ENCODE measurements at regions not wholly inside any gene's neighbourhood (a gene's known extent, or its start where the extent isn't known, plus 50 kb on each side); places are given as distances from the start of the nearest gene placed in this dataset.

DNA sequence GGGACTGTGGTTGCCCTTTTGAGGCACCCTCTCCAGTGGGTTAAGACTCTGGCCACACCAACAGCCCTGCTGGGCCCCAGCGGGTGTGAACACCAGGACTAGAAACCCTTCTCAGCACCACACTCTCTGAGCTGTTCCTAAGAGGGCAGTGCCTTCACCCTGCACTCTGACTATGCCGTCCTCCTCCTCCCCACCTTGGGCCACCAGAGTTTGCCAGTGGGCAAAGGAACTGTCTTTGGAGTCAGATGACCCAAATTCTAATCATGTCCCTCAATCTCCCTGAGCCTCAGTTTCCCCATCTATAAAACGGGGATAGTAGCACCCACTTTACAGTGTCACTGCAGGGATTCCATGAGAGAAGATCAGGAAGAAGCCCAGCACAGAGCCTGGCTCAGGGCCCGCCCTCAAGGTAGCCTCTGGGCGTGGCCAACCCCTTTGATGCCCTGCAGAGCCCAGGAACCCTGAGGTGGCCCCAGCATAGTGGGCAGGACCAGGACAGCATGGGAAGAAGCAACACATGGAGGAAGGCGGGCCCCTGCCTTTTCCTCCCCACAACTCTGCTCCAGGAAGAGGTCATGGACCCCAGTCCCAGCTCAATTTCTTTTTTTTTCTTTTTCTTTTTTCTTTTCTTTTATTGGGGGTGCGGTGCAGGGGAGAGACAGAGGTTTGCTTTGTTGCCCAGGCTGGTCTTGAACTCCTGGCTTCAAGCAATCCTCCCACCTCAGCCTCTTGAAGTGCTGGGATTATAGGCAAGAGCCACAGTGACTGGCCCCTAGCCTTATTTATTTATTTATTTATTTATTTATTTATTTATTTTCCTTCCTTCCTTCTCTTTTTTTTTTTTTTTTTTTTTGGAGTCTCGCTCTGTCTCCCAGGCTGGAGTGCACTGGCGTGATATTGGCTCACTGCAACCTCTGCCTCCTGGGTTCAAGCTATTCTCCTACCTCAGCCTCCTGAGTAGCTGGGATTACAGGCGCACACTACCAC, 115.7 kb upstream of the LINGO1 start:
- no peak for DNase-seq
- no peaks in the 10 kb centered on the region for H3K4me1 ChIP-seq (ENCODE audit: control insufficient read depth, insufficient read depth, low read length, poor library complexity, severe bottlenecking)
- H3K36me3 ChIP-seq (ENCODE audit: control insufficient read depth, insufficient read depth, low read length), result no peaks in the 10 kb centered on the region
- no peaks in the 10 kb centered on the region for H3K9me3 ChIP-seq (ENCODE audit: control insufficient read depth, low read length)
- no peaks in the 10 kb centered on the region for H3K27me3 ChIP-seq (replicated peaks; ENCODE audit: control insufficient read depth, insufficient read depth, low read length, poor library complexity, severe bottlenecking)
- H3K4me3 ChIP-seq (ENCODE audit: insufficient read depth, low read depth, low read length, poor library complexity, severe bottlenecking), result no peak overlapping the region
- no peak overlapping the region for H3K27ac ChIP-seq (ENCODE audit: insufficient read depth, low read length, poor library complexity, severe bottlenecking)

GRCh38 chr15:77747175-77748077, 114.7 kb upstream of the LINGO1 start:
- no peaks in the 10 kb centered on the region for H3K9me3 ChIP-seq (ENCODE audit: control insufficient read depth, low read length)
- DNase-seq, result no peak
- H3K4me3 ChIP-seq (ENCODE audit: insufficient read depth, low read depth, low read length, poor library complexity, severe bottlenecking), result no peak overlapping the region
- H3K4me1 ChIP-seq (ENCODE audit: control insufficient read depth, insufficient read depth, low read length, poor library complexity, severe bottlenecking), result no peaks in the 10 kb centered on the region
- H3K27me3 ChIP-seq (replicated peaks; ENCODE audit: control insufficient read depth, insufficient read depth, low read length, poor library complexity, severe bottlenecking), result no peaks in the 10 kb centered on the region
- no peaks in the 10 kb centered on the region for H3K36me3 ChIP-seq (ENCODE audit: control insufficient read depth, insufficient read depth, low read length)
- H3K27ac ChIP-seq (ENCODE audit: insufficient read depth, low read length, poor library complexity, severe bottlenecking), result no peak overlapping the region

GRCh38 chr15:77746254-77747174, 113.8 kb upstream of the LINGO1 start:
- no peak for DNase-seq
- Histone ChIP-seq H3K9me3 (ENCODE audit: control insufficient read depth, low read length) (no peaks in the 10 kb centered on the region), H3K4me3 (ENCODE audit: insufficient read depth, low read depth, low read length, poor library complexity, severe bottlenecking) (no peak overlapping the region), H3K4me1 (ENCODE audit: control insufficient read depth, insufficient read depth, low read length, poor library complexity, severe bottlenecking) (no peaks in the 10 kb centered on the region), H3K27ac (ENCODE audit: insufficient read depth, low read length, poor library complexity, severe bottlenecking) (no peak overlapping the region), H3K36me3 (ENCODE audit: control insufficient read depth, insufficient read depth, low read length) (no peaks in the 10 kb centered on the region), H3K27me3 (replicated peaks; ENCODE audit: control insufficient read depth, insufficient read depth, low read length, poor library complexity, severe bottlenecking) (no peaks in the 10 kb centered on the region)

DNA sequence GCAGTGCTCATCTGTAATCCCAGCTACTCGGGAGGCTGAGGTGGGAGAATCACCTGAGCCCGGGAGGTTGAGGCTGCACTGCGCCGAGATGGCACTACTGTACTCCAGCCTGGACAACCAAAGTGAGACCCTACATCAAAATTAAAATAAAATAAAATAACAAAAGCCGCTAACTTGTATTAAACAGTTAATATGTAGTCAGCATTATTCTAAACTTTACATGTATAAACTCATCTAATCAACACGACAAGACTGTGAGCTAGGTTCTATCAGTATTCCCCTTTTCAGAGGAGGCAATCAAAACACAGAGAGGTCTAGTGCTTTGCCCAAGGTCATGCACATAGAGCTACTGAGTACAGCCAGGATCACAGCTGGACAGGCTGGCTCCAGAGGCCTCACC, 111.7 kb upstream of the LINGO1 start:
- Histone ChIP-seq H3K27ac (ENCODE audit: insufficient read depth, low read length, poor library complexity, severe bottlenecking) (no peak overlapping the region), H3K27me3 (replicated peaks; ENCODE audit: control insufficient read depth, insufficient read depth, low read length, poor library complexity, severe bottlenecking) (no peaks in the 10 kb centered on the region), H3K9me3 (ENCODE audit: control insufficient read depth, low read length) (no peaks in the 10 kb centered on the region), H3K4me1 (ENCODE audit: control insufficient read depth, insufficient read depth, low read length, poor library complexity, severe bottlenecking) (no peaks in the 10 kb centered on the region), H3K4me3 (ENCODE audit: insufficient read depth, low read depth, low read length, poor library complexity, severe bottlenecking) (no peak overlapping the region), H3K36me3 (ENCODE audit: control insufficient read depth, insufficient read depth, low read length) (no peaks in the 10 kb centered on the region)
- no peak for DNase-seq

DNA sequence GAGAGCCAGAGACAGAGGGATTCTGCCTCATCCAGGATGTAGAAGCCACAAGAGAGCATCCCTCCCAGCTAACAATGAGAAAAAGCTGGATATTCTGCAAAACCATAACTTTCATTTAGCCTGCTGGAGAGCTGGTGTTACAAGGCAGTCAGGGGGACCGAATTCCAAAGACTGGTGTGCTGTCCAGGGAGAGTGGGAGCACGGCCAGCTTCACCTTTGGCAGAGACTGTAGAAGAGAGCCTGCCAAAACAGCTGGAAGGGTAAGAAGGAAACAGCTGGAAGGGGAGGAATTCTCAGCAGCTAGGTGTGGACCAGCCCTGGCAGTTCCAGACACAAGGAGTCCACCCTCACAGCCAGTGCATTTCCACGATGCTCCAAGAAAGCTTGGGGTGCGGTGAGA, 109.9 kb upstream of the LINGO1 start:
- no peaks in the 10 kb centered on the region for H3K27me3 ChIP-seq (replicated peaks; ENCODE audit: control insufficient read depth, insufficient read depth, low read length, poor library complexity, severe bottlenecking)
- no peaks in the 10 kb centered on the region for H3K36me3 ChIP-seq (ENCODE audit: control insufficient read depth, insufficient read depth, low read length)

DNA sequence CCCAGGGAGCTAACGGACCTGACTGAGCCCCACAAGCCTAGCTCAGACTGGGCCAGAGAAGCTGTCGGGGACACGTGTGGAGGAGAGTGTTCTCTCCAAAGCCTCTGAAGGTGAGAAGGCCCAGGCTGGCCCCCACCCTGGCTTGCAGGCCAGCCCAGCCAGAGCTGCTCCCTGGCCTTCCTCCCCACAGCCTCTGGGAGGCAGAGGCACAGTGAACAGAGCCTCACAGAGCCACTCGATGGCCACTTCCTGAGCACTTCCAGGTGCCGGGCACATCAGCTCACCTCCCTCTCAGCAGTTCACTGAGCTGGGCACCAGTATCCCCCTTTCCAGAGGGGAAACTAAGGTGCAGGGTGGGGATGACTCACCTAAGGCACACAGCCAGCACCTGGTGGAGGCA, 109.4 kb upstream of the LINGO1 start:
- Histone ChIP-seq H3K4me3 (ENCODE audit: insufficient read depth, low read depth, low read length, poor library complexity, severe bottlenecking) (no peak overlapping the region), H3K9me3 (ENCODE audit: control insufficient read depth, low read length) (no peaks in the 10 kb centered on the region), H3K27me3 (replicated peaks; ENCODE audit: control insufficient read depth, insufficient read depth, low read length, poor library complexity, severe bottlenecking) (no peaks in the 10 kb centered on the region), H3K27ac (ENCODE audit: insufficient read depth, low read length, poor library complexity, severe bottlenecking) (no peak overlapping the region), H3K4me1 (ENCODE audit: control insufficient read depth, insufficient read depth, low read length, poor library complexity, severe bottlenecking) (no peaks in the 10 kb centered on the region), H3K36me3 (ENCODE audit: control insufficient read depth, insufficient read depth, low read length) (no peaks in the 10 kb centered on the region)
- no peak for DNase-seq

More for the DNA sequence above, 109.9 kb upstream of the LINGO1 start:
- Histone ChIP-seq H3K27ac (ENCODE audit: insufficient read depth, low read length, poor library complexity, severe bottlenecking) (no peak overlapping the region), H3K4me1 (ENCODE audit: control insufficient read depth, insufficient read depth, low read length, poor library complexity, severe bottlenecking) (no peaks in the 10 kb centered on the region), H3K9me3 (ENCODE audit: control insufficient read depth, low read length) (no peaks in the 10 kb centered on the region), H3K4me3 (ENCODE audit: insufficient read depth, low read depth, low read length, poor library complexity, severe bottlenecking) (no peak overlapping the region)
- DNase-seq, result no peak

DNA sequence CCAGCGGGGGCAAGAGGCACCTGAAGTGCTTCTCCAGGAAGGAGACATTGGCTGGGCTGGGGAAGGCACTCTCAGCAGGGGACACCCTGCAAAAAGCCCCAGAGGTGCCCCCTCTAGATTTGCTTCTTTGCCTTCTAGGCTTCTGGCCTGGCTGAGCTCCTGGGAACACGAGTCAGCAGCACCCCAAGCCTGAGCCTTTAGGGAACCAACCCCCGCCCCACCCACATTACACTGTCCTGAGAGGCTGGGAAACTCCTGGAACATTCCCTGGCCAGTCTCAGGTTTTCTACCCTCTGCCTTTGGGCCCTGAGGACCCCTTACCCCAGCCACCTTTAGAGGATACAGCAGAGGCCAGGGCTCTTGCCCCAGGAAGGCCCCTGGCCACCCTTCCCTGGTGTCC, 108.4 kb upstream of the LINGO1 start:
- DNase-seq, result no peak

GRCh38 chr15:77739591-77740378, 107.1 kb upstream of the LINGO1 start:
- no peaks in the 10 kb centered on the region for H3K9me3 ChIP-seq (ENCODE audit: control insufficient read depth, low read length)
- no peaks in the 10 kb centered on the region for H3K27me3 ChIP-seq (replicated peaks; ENCODE audit: control insufficient read depth, insufficient read depth, low read length, poor library complexity, severe bottlenecking)
- H3K4me1 ChIP-seq (ENCODE audit: control insufficient read depth, insufficient read depth, low read length, poor library complexity, severe bottlenecking), result no peaks in the 10 kb centered on the region
- DNase-seq, result no peak
- H3K4me3 ChIP-seq (ENCODE audit: insufficient read depth, low read depth, low read length, poor library complexity, severe bottlenecking), result no peak overlapping the region
- no peaks in the 10 kb centered on the region for H3K36me3 ChIP-seq (ENCODE audit: control insufficient read depth, insufficient read depth, low read length)
- no peak overlapping the region for H3K27ac ChIP-seq (ENCODE audit: insufficient read depth, low read length, poor library complexity, severe bottlenecking)

More for the DNA sequence above, 108.4 kb upstream of the LINGO1 start:
- Histone ChIP-seq H3K36me3 (ENCODE audit: control insufficient read depth, insufficient read depth, low read length) (no peaks in the 10 kb centered on the region), H3K27ac (ENCODE audit: insufficient read depth, low read length, poor library complexity, severe bottlenecking) (no peak overlapping the region), H3K27me3 (replicated peaks; ENCODE audit: control insufficient read depth, insufficient read depth, low read length, poor library complexity, severe bottlenecking) (no peaks in the 10 kb centered on the region), H3K4me3 (ENCODE audit: insufficient read depth, low read depth, low read length, poor library complexity, severe bottlenecking) (no peak overlapping the region), H3K4me1 (ENCODE audit: control insufficient read depth, insufficient read depth, low read length, poor library complexity, severe bottlenecking) (no peaks in the 10 kb centered on the region), H3K9me3 (ENCODE audit: control insufficient read depth, low read length) (no peaks in the 10 kb centered on the region)
